ENCODE measurements at regions not wholly inside any gene's neighbourhood (a gene's known extent, or its start where the extent isn't known, plus 50 kb on each side); places are given as distances from the start of the nearest gene placed in this dataset.

DNA sequence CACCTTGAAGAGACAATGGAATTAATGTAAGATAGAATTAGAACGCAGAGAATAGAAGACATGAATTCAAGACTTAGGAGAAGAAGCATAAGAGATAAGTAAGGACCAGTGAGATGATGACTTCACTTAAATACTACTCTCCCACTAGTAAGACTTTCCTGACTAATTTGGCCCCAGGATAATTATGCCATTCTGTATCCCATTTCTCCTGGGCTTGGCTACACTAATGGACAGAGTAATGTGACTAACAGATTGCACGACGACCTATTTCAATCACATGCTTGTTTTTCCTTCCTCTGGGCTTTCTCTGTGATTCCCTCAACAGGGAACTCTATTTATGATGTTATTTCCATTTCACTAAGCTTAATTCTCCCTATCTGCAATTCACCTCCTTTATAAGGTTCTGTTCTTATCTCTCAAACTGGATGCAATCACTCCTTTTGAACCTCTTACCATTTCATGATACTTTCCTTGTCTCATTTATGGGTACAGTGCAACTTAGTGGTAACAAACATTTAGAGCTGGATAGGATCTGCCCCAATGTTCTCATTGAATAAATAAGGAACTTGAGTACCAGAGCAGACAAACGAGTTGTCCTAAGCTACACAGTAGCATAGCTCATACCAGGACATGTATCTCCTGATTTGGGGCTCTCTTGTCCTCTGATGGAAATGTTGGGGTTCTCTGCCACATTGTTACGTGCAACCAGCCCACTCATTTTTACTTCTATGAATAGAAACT is 102.7 kb downstream of the BTG1 start:
- H3K9me3 ChIP-seq (ENCODE audit: control extremely low read depth in 1 of 3, control insufficient read depth in 2 of 3, insufficient read depth in 1 of 3, low read length in 2 of 3) = no peaks in the 10 kb centered on the region
- H3K27ac ChIP-seq (ENCODE audit: low read length in 2 of 2) = no peak overlapping the region
- TF ChIP-seq, protein P1, sequence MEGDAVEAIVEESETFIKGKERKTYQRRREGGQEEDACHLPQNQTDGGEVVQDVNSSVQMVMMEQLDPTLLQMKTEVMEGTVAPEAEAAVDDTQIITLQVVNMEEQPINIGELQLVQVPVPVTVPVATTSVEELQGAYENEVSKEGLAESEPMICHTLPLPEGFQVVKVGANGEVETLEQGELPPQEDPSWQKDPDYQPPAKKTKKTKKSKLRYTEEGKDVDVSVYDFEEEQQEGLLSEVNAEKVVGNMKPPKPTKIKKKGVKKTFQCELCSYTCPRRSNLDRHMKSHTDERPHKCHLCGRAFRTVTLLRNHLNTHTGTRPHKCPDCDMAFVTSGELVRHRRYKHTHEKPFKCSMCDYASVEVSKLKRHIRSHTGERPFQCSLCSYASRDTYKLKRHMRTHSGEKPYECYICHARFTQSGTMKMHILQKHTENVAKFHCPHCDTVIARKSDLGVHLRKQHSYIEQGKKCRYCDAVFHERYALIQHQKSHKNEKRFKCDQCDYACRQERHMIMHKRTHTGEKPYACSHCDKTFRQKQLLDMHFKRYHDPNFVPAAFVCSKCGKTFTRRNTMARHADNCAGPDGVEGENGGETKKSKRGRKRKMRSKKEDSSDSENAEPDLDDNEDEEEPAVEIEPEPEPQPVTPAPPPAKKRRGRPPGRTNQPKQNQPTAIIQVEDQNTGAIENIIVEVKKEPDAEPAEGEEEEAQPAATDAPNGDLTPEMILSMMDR (IDR thresholded peaks at IDR 0.05) = no peak
- TF ChIP-seq EZH2 (IDR thresholded peaks at IDR 0.05; ENCODE audit: borderline replicate concordance, insufficient read depth, low read depth, low read length, poor library complexity, severe bottlenecking) = no peak
- intact Hi-C loops (cut with micrococcal nuclease) = no loop called here
- CTCF ChIA-PET = interaction anchor here (0.7 to 1.5 kb wide), 2 partner anchors 9 to 24 kb away, joined by 3 read pairs; no protein-coding TSS in a partner anchor
- no peaks in the 10 kb centered on the region for H3K36me3 ChIP-seq (replicated peaks in 1 of 2; ENCODE audit: control extremely low read depth in 1 of 2, control insufficient read depth in 1 of 2, extremely low read depth in 1 of 2, insufficient read depth in 2 of 2, low read length in 1 of 2)
- Mint-ChIP-seq H3K4me1 (peaks cover 5% of the 10 kb centered on the region), H3K27ac (no peak overlapping the region), H3K27me3 (no peaks in the 10 kb centered on the region), H3K4me3 (no peak overlapping the region), H3K9me3 (ENCODE audit: insufficient read depth) (no peaks in the 10 kb centered on the region)
- DNase-seq (no peak), ATAC-seq (ENCODE audit: low read depth) (no peak)
- H3K4me2 ChIP-seq (replicated peaks; ENCODE audit: low read depth, low read length, poor library complexity, severe bottlenecking) = no peak overlapping the region
- H3K4me3 ChIP-seq (ENCODE audit: control extremely low read depth in 1 of 5, extremely low read depth in 1 of 5, insufficient read depth in 1 of 5, low read depth in 2 of 5, low read length in 4 of 5) = no peak overlapping the region
- POLR2A ChIA-PET = no interaction called here
- WGBS (ENCODE audit: insufficient coverage) = 100% methylated on average over 2 of the region's 5 CpGs
- no peak overlapping the region for H2AFZ ChIP-seq (ENCODE audit: insufficient read depth, low read depth, low read length, poor library complexity, severe bottlenecking)
- no peaks in the 10 kb centered on the region for H3K27me3 ChIP-seq (replicated peaks in 1 of 4; ENCODE audit: control extremely low read depth in 1 of 4, control insufficient read depth in 3 of 4, insufficient read depth in 4 of 4, low read length in 3 of 4)
- no peaks in the 10 kb centered on the region for H4K20me1 ChIP-seq (ENCODE audit: control insufficient read depth, insufficient read depth, low read length, poor library complexity, severe bottlenecking)
- H3K9ac ChIP-seq (ENCODE audit: low read length) = no peak overlapping the region
- no peaks in the 10 kb centered on the region for H3K79me2 ChIP-seq (ENCODE audit: control insufficient read depth, insufficient read depth, low read length)
- H3K4me1 ChIP-seq (ENCODE audit: control insufficient read depth in 2 of 2, insufficient read depth in 2 of 2, low read length in 2 of 2) = no peaks in the 10 kb centered on the region

DNA sequence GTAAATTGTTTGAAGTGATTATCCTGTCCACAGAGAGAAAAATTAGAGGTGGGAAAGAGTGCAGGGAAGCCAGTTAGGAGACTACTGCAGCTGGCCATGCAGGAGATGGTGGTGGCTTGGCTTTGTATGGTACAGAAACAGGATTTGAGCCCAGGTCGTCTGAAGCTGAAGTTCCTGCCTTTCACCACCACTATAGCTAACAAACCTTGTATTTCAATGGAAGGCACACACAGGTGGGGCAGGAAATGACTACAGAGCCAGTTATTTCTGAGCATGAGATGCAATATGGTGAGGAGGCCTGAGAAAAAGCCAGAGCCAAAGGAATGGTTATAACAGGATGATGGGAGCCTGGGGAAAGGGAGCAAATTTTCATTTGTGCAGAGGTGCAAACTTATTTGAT is 103.9 kb downstream of the BTG1 start:
- H3K27ac ChIP-seq (ENCODE audit: low read length in 2 of 2) = no peak overlapping the region
- DNase-seq = no peak
- ATAC-seq (ENCODE audit: low read depth) = no peak
- Mint-ChIP-seq H3K4me1 (peaks cover 5% of the 10 kb centered on the region), H3K4me3 (no peak overlapping the region), H3K9me3 (ENCODE audit: insufficient read depth) (no peaks in the 10 kb centered on the region), H3K27ac (no peak overlapping the region), H3K27me3 (no peaks in the 10 kb centered on the region)
- intact Hi-C loops (cut with micrococcal nuclease) = no loop called here
- TF ChIP-seq EZH2 (IDR thresholded peaks at IDR 0.05; ENCODE audit: borderline replicate concordance, insufficient read depth, low read depth, low read length, poor library complexity, severe bottlenecking) = no peak
- TF ChIP-seq, protein P1 (IDR thresholded peaks at IDR 0.05) = no peak
- H3K4me3 ChIP-seq (ENCODE audit: control extremely low read depth in 1 of 5, extremely low read depth in 1 of 5, insufficient read depth in 1 of 5, low read depth in 2 of 5, low read length in 4 of 5) = no peak overlapping the region
- H3K9me3 ChIP-seq (ENCODE audit: control extremely low read depth in 1 of 3, control insufficient read depth in 2 of 3, insufficient read depth in 1 of 3, low read length in 2 of 3) = no peaks in the 10 kb centered on the region
- no peak overlapping the region for H2AFZ ChIP-seq (ENCODE audit: insufficient read depth, low read depth, low read length, poor library complexity, severe bottlenecking)
- no peak overlapping the region for H3K4me2 ChIP-seq (replicated peaks; ENCODE audit: low read depth, low read length, poor library complexity, severe bottlenecking)
- ChIA-PET CTCF (interaction anchor here (1.5 kb wide), 1 partner anchor 660 kb away, joined by 4 read pairs; no protein-coding TSS in a partner anchor), POLR2A (no interaction called here)
- no peaks in the 10 kb centered on the region for H3K4me1 ChIP-seq (ENCODE audit: control insufficient read depth in 2 of 2, insufficient read depth in 2 of 2, low read length in 2 of 2)
- H3K36me3 ChIP-seq (replicated peaks in 1 of 2; ENCODE audit: control extremely low read depth in 1 of 2, control insufficient read depth in 1 of 2, extremely low read depth in 1 of 2, insufficient read depth in 2 of 2, low read length in 1 of 2) = no peaks in the 10 kb centered on the region
- no peaks in the 10 kb centered on the region for H3K79me2 ChIP-seq (ENCODE audit: control insufficient read depth, insufficient read depth, low read length)
- no peaks in the 10 kb centered on the region for H4K20me1 ChIP-seq (ENCODE audit: control insufficient read depth, insufficient read depth, low read length, poor library complexity, severe bottlenecking)
- H3K27me3 ChIP-seq (replicated peaks in 1 of 4; ENCODE audit: control extremely low read depth in 1 of 4, control insufficient read depth in 3 of 4, insufficient read depth in 4 of 4, low read length in 3 of 4) = no peaks in the 10 kb centered on the region
- no CpG with 5 or more reads among the region's 1 CpG for WGBS (ENCODE audit: insufficient coverage)
- H3K9ac ChIP-seq (ENCODE audit: low read length) = no peak overlapping the region
